NCI-H524 (cell line): ENCODE measurements at regions not wholly inside any gene's neighbourhood (a gene's known extent, or its start where the extent isn't known, plus 50 kb on each side); places are given as distances from the start of the nearest gene placed in this dataset.

Experiments used
- DNase-seq, 2 experiments: peaks; one replicate each; lab custom pipeline; 2025; lab: John Stamatoyannopoulos, UW

DNA sequence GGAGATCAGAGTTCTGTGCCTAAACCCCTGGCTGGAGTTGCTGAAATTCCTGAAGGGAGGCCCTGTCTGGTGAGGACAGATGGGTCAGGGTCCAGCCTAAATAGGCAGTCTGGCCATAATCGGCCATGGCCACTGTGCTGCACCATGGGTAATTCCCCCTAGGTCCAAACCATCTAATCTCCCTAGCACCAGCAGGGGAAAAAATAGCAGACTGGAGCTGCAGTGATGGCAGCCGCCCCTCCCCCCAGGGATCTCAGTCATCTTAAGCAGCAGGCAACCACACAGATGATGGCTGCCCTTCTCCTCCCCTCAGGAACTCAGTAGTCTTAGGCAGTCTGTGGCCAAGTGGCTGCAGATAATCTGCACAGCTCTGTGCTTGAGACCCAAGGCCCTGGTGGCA lies 68.4 kb upstream of the CD96 start:
- peak; percentile 18 to 50 for DNase-seq

DNA sequence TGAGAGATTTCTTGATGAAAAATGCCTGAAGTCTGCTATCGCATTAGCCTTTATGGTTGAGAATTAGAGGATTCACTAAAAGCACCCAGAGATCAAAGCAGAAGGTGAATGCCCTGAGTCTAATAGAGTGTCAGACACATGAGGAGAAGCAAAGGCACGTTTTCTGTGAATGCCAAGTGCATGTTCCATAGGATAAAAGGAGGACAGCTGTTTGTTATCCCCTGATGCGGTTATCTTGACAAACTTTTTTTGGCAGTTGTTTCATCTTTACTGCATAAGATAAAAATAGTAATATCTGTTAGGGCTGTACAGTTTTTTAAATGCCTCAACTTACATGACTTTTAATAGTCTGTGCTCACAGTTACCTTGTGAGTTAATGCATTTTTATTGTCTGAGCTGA lies 65.3 kb upstream of the CD96 start:
- DNase-seq: no peak

DNA sequence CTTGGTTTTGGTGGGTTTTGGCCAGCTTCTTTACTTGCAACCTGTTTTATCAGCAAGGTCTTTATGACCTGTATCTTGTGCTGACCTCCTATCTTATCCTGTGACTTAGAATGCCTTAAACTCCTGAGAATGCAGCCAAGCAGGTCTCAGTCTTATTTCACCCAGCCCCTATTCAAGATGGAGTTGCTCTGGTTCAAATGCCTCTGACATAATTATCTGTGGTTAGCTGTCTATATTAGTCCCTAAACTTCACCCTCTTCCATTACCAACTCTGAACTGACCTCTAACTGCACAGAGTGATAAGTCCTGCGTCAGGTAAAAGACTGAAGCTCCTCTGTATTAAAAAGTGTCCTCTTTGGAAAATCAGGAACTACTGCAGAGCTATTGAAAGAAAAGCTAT lies 61.9 kb upstream of the CD96 start:
- no peak for DNase-seq

DNA sequence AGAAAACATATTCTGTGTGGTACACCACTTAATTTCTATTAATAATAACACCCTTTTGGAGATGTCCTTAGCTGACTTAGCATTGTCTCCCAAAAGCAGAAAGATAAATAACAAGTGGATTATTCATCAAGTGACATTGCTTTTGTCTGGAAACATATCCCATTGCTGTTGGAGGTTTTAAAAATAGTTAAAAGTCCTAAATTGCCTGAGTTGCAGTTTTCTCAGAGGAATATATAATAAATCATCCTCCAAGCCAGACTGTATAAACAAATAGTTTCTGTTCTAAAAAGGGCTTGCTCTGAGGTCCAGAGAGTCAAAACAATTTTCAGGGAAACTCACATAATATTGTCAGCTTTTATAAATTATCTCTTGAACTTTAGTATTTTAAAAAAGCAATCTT lies 60.4 kb upstream of the CD96 start:
- no peak for DNase-seq

DNA sequence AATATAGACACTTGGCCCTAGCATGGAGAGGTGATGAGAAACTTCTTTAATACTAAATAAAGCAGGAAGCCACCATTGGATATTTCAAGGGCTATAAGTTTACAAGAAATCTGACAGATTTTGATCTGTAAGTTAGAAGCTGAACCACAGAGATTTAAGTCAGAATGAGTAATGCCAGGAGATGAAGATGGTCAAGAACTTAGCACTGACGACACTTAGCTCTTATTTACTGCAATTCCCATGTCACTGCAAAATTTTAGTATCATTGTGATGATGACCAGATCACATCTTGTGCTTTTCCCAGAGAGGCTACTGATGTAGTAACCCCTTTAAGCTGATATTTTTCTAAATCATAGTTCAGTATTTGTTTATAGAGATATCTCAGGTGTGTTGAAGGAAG lies 59.4 kb upstream of the CD96 start:
- DNase-seq: no peak

DNA sequence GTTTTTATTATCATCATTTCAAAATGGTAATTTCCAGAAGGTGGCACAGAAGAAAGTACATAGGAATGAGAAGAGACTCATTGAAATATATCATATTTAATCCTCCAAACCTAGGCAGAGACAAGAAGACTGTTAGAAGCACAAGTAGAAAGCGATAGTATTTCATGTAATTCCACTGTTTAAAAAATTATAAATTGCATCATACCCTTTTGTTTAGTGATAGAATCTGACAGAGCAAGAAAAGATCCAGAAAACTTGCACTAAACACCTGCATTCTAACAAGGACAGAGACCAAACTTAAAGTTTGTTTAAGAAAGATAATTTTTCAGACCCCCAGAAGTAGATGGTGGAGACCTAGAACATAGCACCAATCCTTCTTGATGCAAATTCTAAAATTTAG lies 56.9 kb upstream of the CD96 start:
- DNase-seq: no peak
